GM21381 (cell line): ENCODE measurements at regions not wholly inside any gene's neighbourhood (a gene's known extent, or its start where the extent isn't known, plus 50 kb on each side); places are given as distances from the start of the nearest gene placed in this dataset.
"Not testable (repeated sequence)": the region's sequence is repeated elsewhere in the genome, so short reads cannot be mapped to it uniquely, and the experiment has no call there.

Source experiments
- ATAC-seq: cut with Tn5 transposase; IDR thresholded peaks from one replicate; pipeline ENCODE4 v1.9.1; 2021; ENCODE audit warnings: mild to moderate bottlenecking, moderate library complexity; ENCODE audit not compliant: unreplicated experiment

- no peak for ATAC-seq
Observed at GRCh38 chr2:147614979-147615470, 229.8 kb upstream of the ACVR2A start.

GRCh38 chr2:147614471-147614870 is 230.4 kb upstream of the ACVR2A start:
- ATAC-seq, result no peak

GRCh38 chr2:147610496-147611040 is 234.3 kb upstream of the ACVR2A start:
- no peak for ATAC-seq

- ATAC-seq, result no peak
Observed at GRCh38 chr2:147609301-147609700, 235.5 kb upstream of the ACVR2A start.

- no peak for ATAC-seq
Observed at GRCh38 chr2:147607379-147607778, 237.4 kb upstream of the ACVR2A start.

GRCh38 chr2:147603876-147604275 is 241.0 kb upstream of the ACVR2A start:
- no peak for ATAC-seq

GRCh38 chr2:147603447-147603846 is 241.4 kb upstream of the ACVR2A start:
- ATAC-seq, result no peak

- ATAC-seq, result no peak
Observed at GRCh38 chr2:147600646-147601045, 244.2 kb upstream of the ACVR2A start.

- ATAC-seq, result no peak
Observed at GRCh38 chr2:147600223-147600622, 244.6 kb upstream of the ACVR2A start.

- no peak for ATAC-seq
Observed at GRCh38 chr2:147595200-147595599, 249.6 kb upstream of the ACVR2A start.

GRCh38 chr2:147594038-147594437 is 250.8 kb upstream of the ACVR2A start:
- no peak for ATAC-seq

GRCh38 chr2:147592784-147593183 is 252.0 kb upstream of the ACVR2A start:
- not testable (repeated sequence) for ATAC-seq

GRCh38 chr2:147589127-147589526 is 255.7 kb upstream of the ACVR2A start:
- ATAC-seq, result no peak

- ATAC-seq, result no peak
Observed at GRCh38 chr2:147588191-147588590, 256.6 kb upstream of the ACVR2A start.

- ATAC-seq, result no peak
Observed at GRCh38 chr2:147578529-147578928, 266.3 kb upstream of the ACVR2A start.

- no peak for ATAC-seq
Observed at GRCh38 chr2:147577998-147578380, 266.8 kb upstream of the ACVR2A start.

- no peak for ATAC-seq
Observed at GRCh38 chr2:147577323-147577997, 267.4 kb upstream of the ACVR2A start.

- ATAC-seq, result no peak
Observed at GRCh38 chr2:147575106-147575505, 269.7 kb upstream of the ACVR2A start.

GRCh38 chr2:147572622-147573021 is 272.2 kb upstream of the ACVR2A start:
- no peak for ATAC-seq

GRCh38 chr2:147569426-147569825 is 275.4 kb upstream of the ACVR2A start:
- ATAC-seq, result no peak

GRCh38 chr2:147568109-147568508 is 276.7 kb upstream of the ACVR2A start:
- no peak for ATAC-seq

- ATAC-seq, result no peak
Observed at GRCh38 chr2:147567136-147567535, 277.7 kb upstream of the ACVR2A start.
